Suprapubic skin (tissue), 4 donors: ENCODE measurements at regions not wholly inside any gene's neighbourhood (a gene's known extent, or its start where the extent isn't known, plus 50 kb on each side); places are given as distances from the start of the nearest gene placed in this dataset.
A peak's percentile ranks its signal among the peaks of the same experiment; 100 is the strongest.

Source experiments
- DNase-seq, 2 donors: peaks; one replicate each; pipeline ENCODE4 v3.0.0-alpha.2; 2019; ENCODE audit warnings: low spot score in 2 of 2
- H3K27ac ChIP-seq: fragments of 200-600 bp; sonication (generic); one replicate; pipeline ENCODE4 v1.5.1; 2019
- H3K27me3 ChIP-seq: fragments of 200-600 bp; sonication (generic); one replicate; pipeline ENCODE4 v1.5.1; 2019
- H3K36me3 ChIP-seq: fragments of 200-600 bp; sonication (generic); one replicate; pipeline ENCODE4 v1.5.1; 2019
- H3K4me1 ChIP-seq: fragments of 200-600 bp; sonication (generic); one replicate; pipeline ENCODE4 v1.5.1; 2019
- H3K4me3 ChIP-seq: fragments of 200-600 bp; sonication (generic); one replicate; pipeline ENCODE4 v1.5.1; 2019; ENCODE audit warnings: mild to moderate bottlenecking
- H3K9me3 ChIP-seq: fragments of 200-600 bp; sonication (generic); one replicate; pipeline ENCODE4 v1.5.1; 2019
- CTCF ChIP-seq, 2 donors: fragments of 200-600 bp in 1 of 2; fragments of 450-650 bp in 1 of 2; sonication (generic) in 1 of 2; IDR thresholded peaks; one replicate each; pipeline ENCODE4 v1.5.1; 2016 to 2019; ENCODE audit warnings: antibody characterized with exemption in 2 of 2, mild to moderate bottlenecking in 1 of 2, moderate library complexity in 1 of 2
- EP300 ChIP-seq: sonication (generic); formaldehyde crosslinking; IDR thresholded peaks from one replicate; pipeline ENCODE4 v1.6.1; 2017; ENCODE audit warnings: antibody characterized with exemption
- POLR2A ChIP-seq, 2 donors: fragments of 450-650 bp; IDR thresholded peaks; one replicate each; pipeline ENCODE4 v1.6.1; 2017; ENCODE audit warnings: antibody characterized with exemption in 2 of 2, mild to moderate bottlenecking in 2 of 2, moderate library complexity in 2 of 2
- POLR2AphosphoS5 ChIP-seq, 3 donors: sonication (generic); formaldehyde crosslinking; IDR thresholded peaks; one replicate each; pipeline ENCODE4 v1.6.1; 2017; ENCODE audit warnings: antibody characterized with exemption in 3 of 3
- WGBS: methylation state at CpG from one replicate; pipeline ENCODE4 v1.1.5; 2018; 5-methylcytosine and 5-hydroxymethylcytosine counted together

DNA sequence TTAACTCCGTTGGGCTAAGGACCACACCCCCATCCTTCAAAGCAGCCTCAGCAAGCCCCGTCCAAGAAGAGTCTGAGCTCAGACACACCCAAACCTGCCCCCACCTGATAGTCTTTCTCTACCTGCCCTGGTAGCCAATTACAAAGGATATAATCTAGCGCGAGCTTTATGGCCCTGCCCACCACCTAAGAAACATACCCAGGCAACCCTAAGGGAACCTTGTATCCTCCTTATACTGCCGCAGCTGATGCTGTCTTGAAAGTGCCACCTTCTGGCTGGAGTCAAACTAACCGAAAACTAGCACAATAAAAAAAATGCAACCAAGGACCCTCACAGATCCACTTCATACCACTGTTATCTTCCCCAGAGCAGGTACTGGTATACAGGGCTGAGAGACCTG is 628.3 kb upstream of the REG3G start:
- H3K36me3 ChIP-seq, result no peaks in the 10 kb centered on the region
- no peak for DNase-seq
- H3K27ac ChIP-seq, result no peak overlapping the region
- no peaks in the 10 kb centered on the region for H3K4me1 ChIP-seq
- H3K9me3 ChIP-seq, result peaks cover 9% of the 10 kb centered on the region
- WGBS, result 90% methylated on average over 6 of the region's 6 CpGs
- no peak overlapping the region for H3K4me3 ChIP-seq
- TF ChIP-seq CTCF (IDR thresholded peaks at IDR 0.05) (no peak), EP300 (no peak), POLR2AphosphoS5 (IDR thresholded peaks at IDR 0.05) (no peak), POLR2A (IDR thresholded peaks at IDR 0.05) (no peak)
- no peaks in the 10 kb centered on the region for H3K27me3 ChIP-seq

- H3K27ac ChIP-seq, result no peak overlapping the region
- no peak overlapping the region for H3K4me3 ChIP-seq
- no peaks in the 10 kb centered on the region for H3K27me3 ChIP-seq
- DNase-seq, result peak in 1 of 2 donors; percentile 63
- H3K4me1 ChIP-seq, result no peaks in the 10 kb centered on the region
- WGBS, result 88% methylated on average over 4 of the region's 7 CpGs
- TF ChIP-seq POLR2AphosphoS5 (IDR thresholded peaks at IDR 0.05) (no peak), CTCF (IDR thresholded peaks at IDR 0.05) (no peak), POLR2A (IDR thresholded peaks at IDR 0.05) (no peak), EP300 (no peak)
- no peaks in the 10 kb centered on the region for H3K36me3 ChIP-seq
- H3K9me3 ChIP-seq, result no peaks in the 10 kb centered on the region
Observed at GRCh38 chr2:78407960-78408794, 617.3 kb upstream of the REG3G start.

DNA sequence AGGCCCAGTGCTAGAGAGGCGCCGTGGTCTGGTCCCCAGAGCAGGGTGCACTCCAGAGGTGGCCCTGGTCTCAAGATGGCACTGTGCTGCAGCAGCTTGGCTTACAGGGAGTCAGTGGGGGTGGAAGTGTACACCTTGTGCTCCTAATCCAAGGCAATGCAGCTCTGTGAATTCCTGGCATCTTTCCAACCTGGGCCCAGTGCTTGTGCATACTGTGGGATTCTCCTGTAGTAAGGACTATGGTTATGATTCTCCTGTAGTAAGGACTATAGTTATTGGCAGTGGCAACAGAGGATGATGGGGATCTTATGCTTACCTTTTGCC is 616.7 kb upstream of the REG3G start:
- Histone ChIP-seq H3K4me1 (no peaks in the 10 kb centered on the region), H3K4me3 (no peak overlapping the region), H3K27me3 (no peaks in the 10 kb centered on the region), H3K27ac (no peak overlapping the region), H3K9me3 (no peaks in the 10 kb centered on the region), H3K36me3 (no peaks in the 10 kb centered on the region)
- WGBS, result 87% methylated on average over 2 of the region's 2 CpGs
- TF ChIP-seq POLR2AphosphoS5 (IDR thresholded peaks at IDR 0.05) (no peak), EP300 (no peak), CTCF (IDR thresholded peaks at IDR 0.05) (no peak), POLR2A (IDR thresholded peaks at IDR 0.05) (no peak)
- no peak for DNase-seq

- H3K4me1 ChIP-seq, result no peaks in the 10 kb centered on the region
- no peak overlapping the region for H3K27ac ChIP-seq
- DNase-seq, result no peak
- H3K36me3 ChIP-seq, result no peaks in the 10 kb centered on the region
- TF ChIP-seq EP300, result no peak
- no peak for TF ChIP-seq POLR2A (IDR thresholded peaks at IDR 0.05)
- TF ChIP-seq CTCF (IDR thresholded peaks at IDR 0.05), result no peak
- TF ChIP-seq POLR2AphosphoS5 (IDR thresholded peaks at IDR 0.05), result no peak
- no peak overlapping the region for H3K4me3 ChIP-seq
- H3K9me3 ChIP-seq, result no peaks in the 10 kb centered on the region
- no peaks in the 10 kb centered on the region for H3K27me3 ChIP-seq
Observed at GRCh38 chr2:78411303-78411702, 614.2 kb upstream of the REG3G start.

DNA sequence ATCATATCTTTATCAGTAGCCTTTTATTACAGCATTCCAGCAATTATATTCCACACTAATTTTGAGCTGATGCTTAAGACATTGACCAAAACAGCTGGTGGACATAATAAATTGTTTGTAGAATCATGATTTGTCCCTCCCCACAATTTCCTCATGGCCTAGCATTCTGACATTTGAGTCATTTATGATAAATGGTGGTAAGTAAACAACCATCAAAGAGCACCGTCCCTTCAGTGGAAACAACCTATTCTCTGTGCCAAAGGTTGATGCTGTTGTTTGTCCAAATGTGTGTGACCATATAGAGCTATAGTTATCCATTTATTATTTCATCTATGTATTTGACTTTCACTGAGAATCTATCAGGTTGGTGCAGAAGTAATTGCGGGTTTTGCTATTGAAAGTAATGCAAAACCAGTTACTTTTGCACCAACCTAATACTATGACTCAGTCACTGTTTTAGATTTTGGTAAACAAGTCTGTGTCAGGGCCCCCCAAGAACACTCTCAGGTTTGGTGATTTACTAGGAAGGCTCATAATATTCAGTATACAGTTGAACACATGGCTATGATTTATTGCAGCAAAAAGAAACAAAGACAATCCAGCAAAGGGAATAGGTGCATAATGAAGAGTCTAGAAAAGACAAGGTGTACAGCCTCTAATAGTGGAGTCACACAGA is 608.7 kb upstream of the REG3G start:
- TF ChIP-seq EP300, result no peak
- TF ChIP-seq CTCF (IDR thresholded peaks at IDR 0.05), result no peak
- no peak for TF ChIP-seq POLR2A (IDR thresholded peaks at IDR 0.05)
- no peak for TF ChIP-seq POLR2AphosphoS5 (IDR thresholded peaks at IDR 0.05)
- Histone ChIP-seq H3K9me3 (peaks cover 4% of the 10 kb centered on the region), H3K27me3 (no peaks in the 10 kb centered on the region), H3K27ac (no peak overlapping the region), H3K4me3 (no peak overlapping the region), H3K4me1 (no peaks in the 10 kb centered on the region), H3K36me3 (no peaks in the 10 kb centered on the region)
- 78% methylated on average over 2 of the region's 2 CpGs for WGBS
- no peak for DNase-seq
